ENCODE measurements at regions not wholly inside any gene's neighbourhood (a gene's known extent, or its start where the extent isn't known, plus 50 kb on each side); places are given as distances from the start of the nearest gene placed in this dataset.

DNA sequence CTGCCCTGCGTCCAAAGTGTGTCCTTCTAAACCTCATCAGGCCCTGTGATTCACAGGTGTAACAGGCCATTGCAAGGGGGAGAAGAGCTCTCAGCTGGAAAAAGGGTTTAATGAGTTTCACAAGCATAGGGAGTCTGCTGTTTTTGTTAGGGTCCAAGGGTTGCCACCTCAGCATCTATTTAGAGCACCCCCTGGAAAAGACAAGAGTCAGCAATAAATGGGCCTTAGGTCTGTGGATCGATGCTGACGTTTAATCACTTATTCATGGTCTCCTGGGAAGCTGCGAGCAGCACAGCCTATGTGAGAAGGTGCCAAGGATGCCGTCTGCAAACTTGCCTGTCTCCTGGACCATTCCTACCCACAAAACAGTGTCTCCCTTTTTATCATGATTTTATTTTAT, 78.4 kb upstream of the BAIAP2L1 start:
- Histone ChIP-seq H2AFZ (ENCODE audit: insufficient read depth, low read depth, low read length, poor library complexity, severe bottlenecking) (no peak overlapping the region), H3K9ac (ENCODE audit: insufficient read depth, low read length, poor library complexity, severe bottlenecking) (no peak overlapping the region), H3K4me2 (replicated peaks; ENCODE audit: extremely low read depth, low read length, poor library complexity, severe bottlenecking) (no peak overlapping the region), H4K20me1 (ENCODE audit: insufficient read depth, low read length) (no peaks in the 10 kb centered on the region), H3K79me2 (ENCODE audit: insufficient read depth, low read length) (no peaks in the 10 kb centered on the region), H3K9me3 (replicated peaks in 1 of 2; ENCODE audit: control insufficient read depth in 1 of 2, insufficient read depth in 1 of 2, low read length in 2 of 2) (peaks cover 0 to 5% of the 10 kb centered on the region in 2 donors), H3K27me3 (ENCODE audit: control insufficient read depth in 2 of 2, insufficient read depth in 2 of 2, low read length in 2 of 2) (no peaks in the 10 kb centered on the region), H3K4me1 (ENCODE audit: control insufficient read depth in 1 of 2, insufficient read depth in 2 of 2, low read length in 2 of 2) (no peaks in the 10 kb centered on the region), H3K27ac (ENCODE audit: low read depth in 1 of 2, low read length in 2 of 2) (no peak overlapping the region), H3K4me3 (replicated peaks in 1 of 3; ENCODE audit: low read depth in 2 of 3, low read length in 3 of 3) (no peak overlapping the region), H3K36me3 (replicated peaks in 1 of 2; ENCODE audit: control insufficient read depth in 1 of 2, insufficient read depth in 2 of 2, low read length in 2 of 2) (no peaks in the 10 kb centered on the region)
- Mint-ChIP-seq H3K27me3 (ENCODE audit: low read depth in 3 of 3) (peaks cover 0 to 7% (median 3%) of the 10 kb centered on the region in 3 donors), H3K4me1 (no peaks in the 10 kb centered on the region), H3K4me3 (no peak overlapping the region), H3K27ac (no peak overlapping the region), H3K9me3 (peaks cover 0 to 16% (median 3%) of the 10 kb centered on the region in 7 donors), H3K36me3 (no peaks in the 10 kb centered on the region)
- intact Hi-C loops (cut with micrococcal nuclease), result no loop called here
- TF ChIP-seq CTCF (IDR thresholded peaks at IDR 0.05), result no peak
- DNase-seq, result no peak
- WGBS (ENCODE audit: insufficient coverage), result 86% methylated on average over 2 of the region's 5 CpGs

- peaks cover 0 to 15% (median 3%) of the 10 kb centered on the region in 7 donors for H3K9me3 Mint-ChIP-seq
- H3K4me3 Mint-ChIP-seq, result no peak overlapping the region
- H3K9me3 ChIP-seq (replicated peaks in 1 of 2; ENCODE audit: control insufficient read depth in 1 of 2, insufficient read depth in 1 of 2, low read length in 2 of 2), result peaks cover 0 to 4% of the 10 kb centered on the region in 2 donors
- H3K27ac ChIP-seq (ENCODE audit: low read depth in 1 of 2, low read length in 2 of 2), result no peak overlapping the region
- H3K4me1 ChIP-seq (ENCODE audit: control insufficient read depth in 1 of 2, insufficient read depth in 2 of 2, low read length in 2 of 2), result no peaks in the 10 kb centered on the region
- no peak overlapping the region for H2AFZ ChIP-seq (ENCODE audit: insufficient read depth, low read depth, low read length, poor library complexity, severe bottlenecking)
- H3K79me2 ChIP-seq (ENCODE audit: insufficient read depth, low read length), result no peaks in the 10 kb centered on the region
- TF ChIP-seq CTCF (IDR thresholded peaks at IDR 0.05), result no peak
- H3K4me1 Mint-ChIP-seq, result peaks cover 7% of the 10 kb centered on the region
- no peak overlapping the region for H3K9ac ChIP-seq (ENCODE audit: insufficient read depth, low read length, poor library complexity, severe bottlenecking)
- peaks cover 4 to 11% of the 10 kb centered on the region in 2 donors for H3K27me3 ChIP-seq (ENCODE audit: control insufficient read depth in 2 of 2, insufficient read depth in 2 of 2, low read length in 2 of 2)
- H3K36me3 Mint-ChIP-seq, result no peaks in the 10 kb centered on the region
- H3K27ac Mint-ChIP-seq, result no peak overlapping the region
- intact Hi-C loops (cut with micrococcal nuclease), result no loop called here
- H3K4me2 ChIP-seq (replicated peaks; ENCODE audit: extremely low read depth, low read length, poor library complexity, severe bottlenecking), result no peak overlapping the region
- 93% methylated on average over 3 of the region's 3 CpGs for WGBS (ENCODE audit: insufficient coverage)
- H4K20me1 ChIP-seq (ENCODE audit: insufficient read depth, low read length), result no peaks in the 10 kb centered on the region
- peaks cover 11 to 24% (median 20%) of the 10 kb centered on the region in 3 donors for H3K27me3 Mint-ChIP-seq (ENCODE audit: low read depth in 3 of 3)
- H3K4me3 ChIP-seq (replicated peaks in 1 of 3; ENCODE audit: low read depth in 2 of 3, low read length in 3 of 3), result no peak overlapping the region
- DNase-seq, result no peak
- H3K36me3 ChIP-seq (replicated peaks in 1 of 2; ENCODE audit: control insufficient read depth in 1 of 2, insufficient read depth in 2 of 2, low read length in 2 of 2), result no peaks in the 10 kb centered on the region
Observed at GRCh38 chr7:98475352-98475751, 74.5 kb upstream of the BAIAP2L1 start.
